Neuronal stem cell (in vitro differentiated cells): ENCODE measurements at regions not wholly inside any gene's neighbourhood (a gene's known extent, or its start where the extent isn't known, plus 50 kb on each side); places are given as distances from the start of the nearest gene placed in this dataset.
"Not testable (repeated sequence)": the region's sequence is repeated elsewhere in the genome, so short reads cannot be mapped to it uniquely, and the experiment has no call there.

Source experiments
- DNase-seq: peaks from one replicate; pipeline ENCODE4 v3.0.0-alpha.2; 2013; ENCODE audit warnings: low spot score
- H2AFZ ChIP-seq: one replicate; pipeline ENCODE4 v1.6.1; 2013; ENCODE audit warnings: mild to moderate bottlenecking, low read length, inconsistent platforms
- H2AK5ac ChIP-seq: 2 replicates; pipeline ENCODE4 v1.6.1; 2013; ENCODE audit warnings: low read depth, mild to moderate bottlenecking, inconsistent platforms, low read length, moderate library complexity, mixed read lengths
- H2BK120ac ChIP-seq: 2 replicates; pipeline ENCODE4 v1.6.1; 2013; ENCODE audit warnings: low read depth, mild to moderate bottlenecking, inconsistent platforms, low read length, moderate library complexity, mixed read lengths
- H2BK12ac ChIP-seq: one replicate; pipeline ENCODE4 v1.6.1; 2013; ENCODE audit warnings: low read length, inconsistent platforms
- H2BK15ac ChIP-seq: 2 replicates; pipeline ENCODE4 v1.6.1; 2013; ENCODE audit warnings: mild to moderate bottlenecking, low read length, inconsistent platforms, mixed read lengths
- H2BK5ac ChIP-seq: one replicate; pipeline ENCODE4 v1.6.1; 2013; ENCODE audit warnings: inconsistent platforms, mild to moderate bottlenecking, low read length, moderate library complexity
- H3K14ac ChIP-seq: one replicate; pipeline ENCODE4 v1.6.1; 2013; ENCODE audit warnings: low read length, inconsistent platforms
- H3K18ac ChIP-seq: 2 replicates; pipeline ENCODE4 v1.6.1; 2013; ENCODE audit warnings: low read length, inconsistent platforms
- H3K23ac ChIP-seq: 2 replicates; pipeline ENCODE4 v1.6.1; 2013; ENCODE audit warnings: low read depth, mild to moderate bottlenecking, mixed read lengths, low read length, inconsistent platforms; ENCODE audit not compliant: poor library complexity
- H3K27ac ChIP-seq: replicated peaks from 3 replicates; pipeline ENCODE4 v1.5.1; 2013; ENCODE audit warnings: low read length, inconsistent platforms
- H3K27me3 ChIP-seq, 3 experiments: 2 replicates each; pipeline ENCODE4 v1.6.1; 2013; ENCODE audit warnings: low read length in 3 of 3, mild to moderate bottlenecking in 2 of 3, inconsistent platforms in 1 of 3, low read depth in 1 of 3, mixed read lengths in 1 of 3, moderate library complexity in 1 of 3; ENCODE audit not compliant: control insufficient read depth in 3 of 3, insufficient read depth in 3 of 3
- H3K36me3 ChIP-seq, 2 donors: replicated peaks in 1 of 2; 2 replicates each; pipeline ENCODE4 v1.6.1; 2013; ENCODE audit warnings: low read length in 2 of 2; ENCODE audit not compliant: control insufficient read depth in 2 of 2, insufficient read depth in 2 of 2
- H3K4ac ChIP-seq: 2 replicates; pipeline ENCODE4 v1.6.1; 2013; ENCODE audit warnings: inconsistent platforms, mild to moderate bottlenecking, low read length, moderate library complexity
- H3K4me1 ChIP-seq, 2 donors: 1 replicate in 1 of 2; 2 replicates in 1 of 2; pipeline ENCODE4 v1.6.1; 2013; ENCODE audit warnings: low read length in 2 of 2, low read depth in 1 of 2; ENCODE audit not compliant: control insufficient read depth in 2 of 2, insufficient read depth in 1 of 2
- H3K4me2 ChIP-seq: one replicate; pipeline ENCODE4 v1.6.1; 2013; ENCODE audit warnings: mild to moderate bottlenecking, low read length, inconsistent platforms; ENCODE audit not compliant: insufficient read depth, poor library complexity, severe bottlenecking
- H3K4me3 ChIP-seq, 2 donors: 2 replicates each; pipeline ENCODE4 v1.5.1; 2013; ENCODE audit warnings: low read length in 2 of 2, mild to moderate bottlenecking in 2 of 2, inconsistent platforms in 1 of 2, moderate library complexity in 1 of 2
- H3K79me1 ChIP-seq: one replicate; pipeline ENCODE4 v1.6.1; 2013; ENCODE audit warnings: low read depth, mild to moderate bottlenecking, inconsistent platforms, low read length, moderate library complexity
- H3K9ac ChIP-seq: one replicate; pipeline ENCODE4 v1.6.1; 2013; ENCODE audit warnings: mild to moderate bottlenecking, low read depth, low read length, inconsistent platforms; ENCODE audit not compliant: poor library complexity
- H3K9me3 ChIP-seq, 2 donors: replicated peaks in 1 of 2; 2 replicates each; pipeline versions ENCODE3 to v1.6.1; 2013; ENCODE audit warnings: low read length in 2 of 2, mild to moderate bottlenecking in 2 of 2, inconsistent platforms in 1 of 2, low read depth in 1 of 2, mixed read lengths in 1 of 2, moderate library complexity in 1 of 2; ENCODE audit not compliant: control insufficient read depth in 2 of 2, insufficient read depth in 1 of 2
- H4K8ac ChIP-seq: one replicate; pipeline ENCODE4 v1.6.1; 2013; ENCODE audit warnings: low read depth, mild to moderate bottlenecking, inconsistent platforms, low read length, moderate library complexity
- H4K91ac ChIP-seq: one replicate; pipeline ENCODE4 v1.6.1; 2013; ENCODE audit warnings: low read length, low read depth, mild to moderate bottlenecking, inconsistent platforms; ENCODE audit not compliant: poor library complexity
- WGBS, 2 donors: extraction: QIAGEN DNeasy Blood & Tissue Kit; methylation state at CpG; one replicate each; pipeline ENCODE4 v1.1.7; 2013; ENCODE audit warnings: missing lambda C conversion rate in 2 of 2, mixed read lengths in 1 of 2; ENCODE audit not compliant: insufficient read length in 2 of 2, insufficient replicate concordance in 1 of 2; ENCODE audit errors: extremely low coverage in 2 of 2; 5-methylcytosine and 5-hydroxymethylcytosine counted together

DNA sequence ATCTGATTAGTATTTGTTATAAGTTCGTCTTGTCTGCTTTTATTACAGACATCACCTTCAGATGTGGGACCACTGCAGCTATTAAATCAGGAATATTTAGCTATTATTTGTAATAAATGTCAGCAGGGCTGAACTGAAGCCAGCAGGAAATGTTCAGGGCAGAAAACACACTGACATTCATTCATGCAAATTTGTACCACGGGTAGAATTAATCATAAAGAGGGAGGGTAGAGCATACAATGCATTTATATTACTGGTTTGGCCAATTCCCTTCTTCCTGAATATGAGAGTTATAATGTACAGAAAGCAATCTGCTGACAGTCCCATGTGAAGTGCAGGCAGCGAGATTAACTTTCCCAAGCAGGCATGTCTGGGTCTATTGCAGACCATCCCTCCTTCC, 117.3 kb upstream of the NUDT12 start:
- no peak overlapping the region for H4K8ac ChIP-seq
- no peak overlapping the region for H3K27ac ChIP-seq
- no peak overlapping the region for H3K4me3 ChIP-seq
- H3K4me2 ChIP-seq = no peak overlapping the region
- H3K9ac ChIP-seq = no peak overlapping the region
- WGBS, 2 donors = no CpG with 5 or more reads among the region's 3 CpGs
- H3K79me1 ChIP-seq = no peaks in the 10 kb centered on the region
- no peak overlapping the region for H2AK5ac ChIP-seq
- no peak overlapping the region for H2BK120ac ChIP-seq
- H3K4me1 ChIP-seq = peaks cover 4 to 9% of the 10 kb centered on the region in 2 donors
- H4K91ac ChIP-seq = no peak overlapping the region
- DNase-seq = no peak
- H3K27me3 ChIP-seq = no peaks in the 10 kb centered on the region
- peaks cover 0 to 4% of the 10 kb centered on the region in 2 donors for H3K9me3 ChIP-seq
- no peaks in the 10 kb centered on the region for H3K36me3 ChIP-seq
- no peak overlapping the region for H2BK15ac ChIP-seq
- no peak overlapping the region for H3K18ac ChIP-seq
- H2BK12ac ChIP-seq = no peak overlapping the region
- H3K23ac ChIP-seq = no peak overlapping the region
- no peak overlapping the region for H2AFZ ChIP-seq
- H3K4ac ChIP-seq = no peak overlapping the region
- H3K14ac ChIP-seq = no peak overlapping the region
- no peak overlapping the region for H2BK5ac ChIP-seq

DNA sequence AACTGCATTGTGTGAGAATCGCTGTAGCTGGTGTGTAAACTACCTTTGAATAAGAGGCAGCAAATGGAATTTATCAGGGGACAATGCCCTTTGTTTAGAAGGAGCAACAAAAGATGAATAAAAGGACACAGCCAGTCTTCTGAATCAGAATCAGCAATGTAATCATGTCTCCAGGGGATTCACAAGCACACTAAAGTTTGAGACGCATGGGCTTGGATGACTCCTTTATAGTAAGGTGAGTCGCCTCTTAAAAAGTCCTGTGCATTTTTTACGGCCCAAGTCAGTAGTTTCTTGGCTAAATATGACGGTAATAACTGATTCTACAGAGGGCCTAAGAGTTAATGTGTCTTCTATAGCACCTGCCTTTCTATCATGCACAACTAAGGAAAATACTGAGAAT, 113.6 kb upstream of the NUDT12 start:
- WGBS, 2 donors = no CpG with 5 or more reads among the region's 5 CpGs
- H3K23ac ChIP-seq, H3K14ac ChIP-seq, H3K27me3 ChIP-seq, DNase-seq, H3K4me3 ChIP-seq, H2BK120ac ChIP-seq, H3K4ac ChIP-seq, H3K18ac ChIP-seq, H3K4me2 ChIP-seq, H3K27ac ChIP-seq, H3K36me3 ChIP-seq, H3K4me1 ChIP-seq, H4K8ac ChIP-seq, H2AFZ ChIP-seq, H4K91ac ChIP-seq, H3K79me1 ChIP-seq, H2BK5ac ChIP-seq, H3K9ac ChIP-seq, H2BK12ac ChIP-seq, H2BK15ac ChIP-seq, H2AK5ac ChIP-seq, H3K9me3 ChIP-seq: not testable (repeated sequence)

DNA sequence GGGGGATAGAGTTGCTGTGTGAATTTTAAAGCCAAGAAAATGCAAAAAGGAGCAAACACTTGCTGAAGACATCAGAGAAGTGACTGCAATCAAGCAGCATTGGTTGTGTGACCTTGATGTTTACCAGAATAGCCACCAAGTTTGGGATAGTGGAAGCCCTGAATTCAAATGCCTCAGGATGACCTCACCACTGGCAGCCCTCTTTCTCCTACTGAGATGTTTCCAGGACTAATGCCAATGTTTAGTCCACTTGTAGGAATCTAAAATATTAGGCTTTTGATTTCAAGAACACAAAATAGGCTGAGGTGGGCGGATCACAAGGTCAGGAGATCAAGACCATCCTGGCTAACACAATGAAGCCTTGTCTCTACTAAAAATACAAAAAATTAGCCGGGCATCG, 112.2 kb upstream of the NUDT12 start:
- H3K27me3 ChIP-seq = no peaks in the 10 kb centered on the region
- H3K27ac ChIP-seq = no peak overlapping the region
- no peak overlapping the region for H2AK5ac ChIP-seq
- no peak overlapping the region for H3K14ac ChIP-seq
- no peak overlapping the region for H4K8ac ChIP-seq
- no peaks in the 10 kb centered on the region for H3K79me1 ChIP-seq
- no peak overlapping the region for H2BK12ac ChIP-seq
- no peak for DNase-seq
- peaks cover 0 to 4% of the 10 kb centered on the region in 2 donors for H3K9me3 ChIP-seq
- H3K4me3 ChIP-seq = no peak overlapping the region
- peaks cover 4 to 7% of the 10 kb centered on the region in 2 donors for H3K4me1 ChIP-seq
- no peak overlapping the region for H3K18ac ChIP-seq
- no peak overlapping the region for H3K4ac ChIP-seq
- no peak overlapping the region for H3K23ac ChIP-seq
- no peak overlapping the region for H2BK15ac ChIP-seq
- H2BK5ac ChIP-seq = no peak overlapping the region
- no peak overlapping the region for H2AFZ ChIP-seq
- no CpG with 5 or more reads among the region's 3 CpGs for WGBS, 2 donors
- no peaks in the 10 kb centered on the region for H3K36me3 ChIP-seq
- no peak overlapping the region for H3K9ac ChIP-seq
- H3K4me2 ChIP-seq = no peak overlapping the region
- no peak overlapping the region for H4K91ac ChIP-seq
- H2BK120ac ChIP-seq = no peak overlapping the region

DNA sequence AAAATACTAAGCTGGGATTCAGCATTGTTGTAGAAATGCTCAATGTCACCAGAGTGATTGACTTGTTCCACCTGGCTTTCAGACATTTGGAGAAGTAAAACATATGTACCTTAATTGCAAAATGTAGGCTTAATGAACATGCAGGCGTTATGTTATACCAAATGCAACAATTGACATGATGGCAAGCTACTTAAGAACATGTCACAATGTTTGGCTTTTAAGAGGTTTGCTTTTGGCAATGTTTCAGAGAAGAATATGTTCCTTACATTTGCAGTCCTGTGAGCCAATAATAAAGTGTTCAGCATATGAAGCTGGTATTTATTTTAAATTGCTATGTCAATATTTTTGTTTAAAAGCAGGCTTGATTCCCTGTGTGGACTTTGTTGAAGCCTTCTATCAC, 111.7 kb upstream of the NUDT12 start:
- no peak overlapping the region for H3K4me2 ChIP-seq
- no peaks in the 10 kb centered on the region for H3K36me3 ChIP-seq
- no peaks in the 10 kb centered on the region for H3K27me3 ChIP-seq
- no peak overlapping the region for H2BK5ac ChIP-seq
- H3K4me1 ChIP-seq = peaks cover 4% of the 10 kb centered on the region in 2 donors
- H3K27ac ChIP-seq = no peak overlapping the region
- peaks cover 0 to 4% of the 10 kb centered on the region in 2 donors for H3K9me3 ChIP-seq
- H2BK15ac ChIP-seq = no peak overlapping the region
- no peak overlapping the region for H3K23ac ChIP-seq
- H4K91ac ChIP-seq = no peak overlapping the region
- H3K4ac ChIP-seq = no peak overlapping the region
- H3K18ac ChIP-seq = no peak overlapping the region
- DNase-seq = no peak
- H2BK120ac ChIP-seq = no peak overlapping the region
- H2BK12ac ChIP-seq = no peak overlapping the region
- no peak overlapping the region for H3K9ac ChIP-seq
- H3K14ac ChIP-seq = no peak overlapping the region
- H2AFZ ChIP-seq = no peak overlapping the region
- H3K4me3 ChIP-seq = no peak overlapping the region
- no peak overlapping the region for H2AK5ac ChIP-seq
- no peaks in the 10 kb centered on the region for H3K79me1 ChIP-seq
- no peak overlapping the region for H4K8ac ChIP-seq
- WGBS, 2 donors = no CpG with 5 or more reads among the region's 1 CpG
